Mesenchymal stem cell (in vitro differentiated cells and primary cell): ENCODE measurements at regions not wholly inside any gene's neighbourhood (a gene's known extent, or its start where the extent isn't known, plus 50 kb on each side); places are given as distances from the start of the nearest gene placed in this dataset.

Experiments used
- DNase-seq: peaks from one replicate; pipeline ENCODE4 v3.0.0-alpha.2; 2013
- H2AFZ ChIP-seq: one replicate; pipeline ENCODE4 v1.6.1; 2013; ENCODE audit warnings: low read depth, mild to moderate bottlenecking, control low read depth, inconsistent platforms, low read length, moderate library complexity
- H2AK5ac ChIP-seq: 2 replicates; pipeline ENCODE4 v1.6.1; 2013; ENCODE audit warnings: low read length, moderate library complexity, mild to moderate bottlenecking, inconsistent platforms; ENCODE audit not compliant: severe bottlenecking
- H2BK120ac ChIP-seq: one replicate; pipeline ENCODE4 v1.6.1; 2013; ENCODE audit warnings: low read depth, mild to moderate bottlenecking, inconsistent platforms, low read length, moderate library complexity
- H2BK12ac ChIP-seq, 2 experiments: one replicate each; pipeline ENCODE4 v1.6.1; 2013; ENCODE audit warnings: inconsistent platforms in 2 of 2, low read length in 2 of 2, mild to moderate bottlenecking in 2 of 2, moderate library complexity in 2 of 2, control low read depth in 1 of 2
- H2BK15ac ChIP-seq: one replicate; pipeline ENCODE4 v1.6.1; 2013; ENCODE audit warnings: mild to moderate bottlenecking, low read depth, inconsistent platforms; ENCODE audit not compliant: poor library complexity, severe bottlenecking
- H2BK5ac ChIP-seq: 2 replicates; pipeline ENCODE4 v1.6.1; 2013; ENCODE audit warnings: low read depth, mild to moderate bottlenecking, low read length, control low read depth, inconsistent platforms; ENCODE audit not compliant: poor library complexity, severe bottlenecking
- H3K14ac ChIP-seq, 2 experiments: one replicate each; pipeline ENCODE4 v1.6.1; 2013; ENCODE audit warnings: inconsistent platforms in 2 of 2, low read length in 2 of 2, control low read depth in 1 of 2, mild to moderate bottlenecking in 1 of 2, moderate library complexity in 1 of 2
- H3K18ac ChIP-seq, 2 experiments: one replicate each; pipeline ENCODE4 v1.6.1; 2013; ENCODE audit warnings: inconsistent platforms in 2 of 2, low read length in 2 of 2, control low read depth in 1 of 2, low read depth in 1 of 2, mild to moderate bottlenecking in 1 of 2
- H3K23ac ChIP-seq, 2 experiments: one replicate each; pipeline ENCODE4 v1.6.1; 2013; ENCODE audit warnings: inconsistent platforms in 2 of 2, low read length in 2 of 2, mild to moderate bottlenecking in 2 of 2, moderate library complexity in 2 of 2, control low read depth in 1 of 2
- H3K27ac ChIP-seq: 2 replicates; pipeline ENCODE4 v1.5.1; 2013; ENCODE audit warnings: mild to moderate bottlenecking, moderate library complexity, low read length, control low read depth, inconsistent platforms; ENCODE audit not compliant: poor library complexity, severe bottlenecking
- H3K27me3 ChIP-seq, 2 experiments: 2 replicates each; pipeline versions ENCODE4 v1.6.1 to v1.7.0; 2013; ENCODE audit warnings: low read length in 2 of 2, mild to moderate bottlenecking in 2 of 2, moderate library complexity in 2 of 2, control low read depth in 1 of 2, inconsistent platforms in 1 of 2; ENCODE audit not compliant: control insufficient read depth in 1 of 2, insufficient read depth in 1 of 2
- H3K36me3 ChIP-seq, 2 experiments: 2 replicates each; pipeline versions ENCODE4 v1.6.1 to v1.7.0; 2013; ENCODE audit warnings: low read length in 2 of 2, control low read depth in 1 of 2, inconsistent platforms in 1 of 2, low read depth in 1 of 2, mild to moderate bottlenecking in 1 of 2; ENCODE audit not compliant: insufficient read depth in 2 of 2, control insufficient read depth in 1 of 2
- H3K4ac ChIP-seq, 2 experiments: one replicate each; pipeline ENCODE4 v1.6.1; 2013; ENCODE audit warnings: inconsistent platforms in 2 of 2, low read length in 2 of 2, mild to moderate bottlenecking in 2 of 2, moderate library complexity in 2 of 2, control low read depth in 1 of 2, low read depth in 1 of 2
- H3K4me1 ChIP-seq: 2 replicates; pipeline ENCODE4 v1.6.1; 2013; ENCODE audit warnings: low read depth, low read length, control low read depth; ENCODE audit not compliant: control insufficient read depth, insufficient read depth
- H3K4me2 ChIP-seq: 2 replicates; pipeline ENCODE4 v1.6.1; 2013; ENCODE audit warnings: low read length, mild to moderate bottlenecking, inconsistent platforms; ENCODE audit not compliant: poor library complexity, severe bottlenecking
- H3K4me3 ChIP-seq, 2 experiments: 2 replicates each; pipeline versions ENCODE4 v1.5.1 to v1.7.0; 2013; ENCODE audit warnings: low read length in 2 of 2, mild to moderate bottlenecking in 2 of 2, control low read depth in 1 of 2, low read depth in 1 of 2; ENCODE audit not compliant: insufficient read depth in 1 of 2
- H3K79me1 ChIP-seq: replicated peaks from 2 replicates; pipeline ENCODE4 v1.6.1; 2013; ENCODE audit warnings: mild to moderate bottlenecking, control low read depth, low read length, inconsistent platforms; ENCODE audit not compliant: poor library complexity, severe bottlenecking
- H3K9ac ChIP-seq: 2 replicates; pipeline ENCODE4 v1.7.0; 2013; ENCODE audit warnings: mild to moderate bottlenecking, low read length, moderate library complexity
- H3K9me3 ChIP-seq: 2 replicates; pipeline ENCODE4 v1.7.0; 2013; ENCODE audit warnings: mild to moderate bottlenecking, low read length; ENCODE audit not compliant: control insufficient read depth
- H4K8ac ChIP-seq: one replicate; pipeline ENCODE4 v1.6.1; 2013; ENCODE audit warnings: inconsistent platforms, mild to moderate bottlenecking, low read length, moderate library complexity
- H4K91ac ChIP-seq: one replicate; pipeline ENCODE4 v1.6.1; 2013; ENCODE audit warnings: mild to moderate bottlenecking, low read length, inconsistent platforms
- WGBS: methylation state at CpG from one replicate; pipeline ENCODE4 v1.1.7; 2013; ENCODE audit warnings: mixed read lengths; 5-methylcytosine and 5-hydroxymethylcytosine counted together

- no peak overlapping the region for H2BK15ac ChIP-seq
- no peak overlapping the region for H3K4ac ChIP-seq
- H2BK12ac ChIP-seq: no peak overlapping the region
- H2AFZ ChIP-seq: no peak overlapping the region
- H3K27ac ChIP-seq: no peak overlapping the region
- no peaks in the 10 kb centered on the region for H3K4me1 ChIP-seq
- no peak overlapping the region for H2BK120ac ChIP-seq
- no peak overlapping the region for H3K9ac ChIP-seq
- no peak overlapping the region for H3K4me2 ChIP-seq
- H4K8ac ChIP-seq: no peak overlapping the region
- no peak overlapping the region for H2BK5ac ChIP-seq
- no peak overlapping the region for H3K4me3 ChIP-seq
- H3K36me3 ChIP-seq: no peaks in the 10 kb centered on the region
- no peak overlapping the region for H3K18ac ChIP-seq
- H3K27me3 ChIP-seq: no peaks in the 10 kb centered on the region
- no peak overlapping the region for H3K14ac ChIP-seq
- H2AK5ac ChIP-seq: no peak overlapping the region
- H4K91ac ChIP-seq: no peak overlapping the region
- H3K9me3 ChIP-seq: no peaks in the 10 kb centered on the region
- H3K23ac ChIP-seq: no peak overlapping the region
- DNase-seq: no peak
- H3K79me1 ChIP-seq: no peaks in the 10 kb centered on the region
Measured at GRCh38 chr11:29534836-29535235, 482.0 kb downstream of the KCNA4 start.

GRCh38 chr11:29530961-29531360 is 485.9 kb downstream of the KCNA4 start:
- Histone ChIP-seq H3K36me3 (no peaks in the 10 kb centered on the region), H3K4ac (no peak overlapping the region), H4K91ac (no peak overlapping the region), H3K4me3 (no peak overlapping the region), H3K14ac (no peak overlapping the region), H2BK120ac (no peak overlapping the region), H3K23ac (no peak overlapping the region), H2BK15ac (no peak overlapping the region), H2AFZ (no peak overlapping the region), H2BK5ac (no peak overlapping the region), H3K4me2 (no peak overlapping the region), H3K4me1 (no peaks in the 10 kb centered on the region), H4K8ac (no peak overlapping the region), H3K27me3 (no peaks in the 10 kb centered on the region), H3K18ac (no peak overlapping the region), H3K9ac (no peak overlapping the region), H3K27ac (no peak overlapping the region), H3K9me3 (peaks cover 16% of the 10 kb centered on the region), H3K79me1 (no peaks in the 10 kb centered on the region), H2AK5ac (no peak overlapping the region), H2BK12ac (no peak overlapping the region)
- no peak for DNase-seq
- 63% methylated on average over 2 of the region's 2 CpGs for WGBS

- Histone ChIP-seq H3K36me3 (no peaks in the 10 kb centered on the region), H3K14ac (no peak overlapping the region), H2BK15ac (no peak overlapping the region), H3K18ac (no peak overlapping the region), H3K9me3 (peaks cover 16% of the 10 kb centered on the region), H4K91ac (no peak overlapping the region), H3K9ac (peak overlapping the region; percentile 81), H2BK120ac (no peak overlapping the region), H3K27ac (peak overlapping the region; percentile 28), H3K27me3 (no peaks in the 10 kb centered on the region), H3K4me1 (no peaks in the 10 kb centered on the region), H3K4me3 (no peak overlapping the region), H2AK5ac (no peak overlapping the region), H4K8ac (no peak overlapping the region), H2BK5ac (no peak overlapping the region), H3K4me2 (no peak overlapping the region), H2AFZ (no peak overlapping the region), H3K79me1 (no peaks in the 10 kb centered on the region), H2BK12ac (no peak overlapping the region), H3K4ac (no peak overlapping the region), H3K23ac (no peak overlapping the region)
- peak; percentile 89 for DNase-seq
- 37% methylated on average over 3 of the region's 3 CpGs for WGBS
Measured at GRCh38 chr11:29527391-29527936, 489.4 kb downstream of the KCNA4 start.

- Histone ChIP-seq H2AK5ac (no peak overlapping the region), H3K9ac (no peak overlapping the region), H3K4ac (no peak overlapping the region), H3K9me3 (peaks cover 32% of the 10 kb centered on the region), H2BK120ac (no peak overlapping the region), H3K36me3 (no peaks in the 10 kb centered on the region), H3K27ac (no peak overlapping the region), H3K27me3 (no peaks in the 10 kb centered on the region), H3K4me1 (no peaks in the 10 kb centered on the region), H3K18ac (no peak overlapping the region), H3K23ac (no peak overlapping the region), H2BK15ac (no peak overlapping the region), H4K91ac (no peak overlapping the region), H3K4me2 (no peak overlapping the region), H2AFZ (no peak overlapping the region), H4K8ac (no peak overlapping the region), H2BK5ac (no peak overlapping the region), H3K4me3 (no peak overlapping the region), H3K79me1 (no peaks in the 10 kb centered on the region), H2BK12ac (no peak overlapping the region), H3K14ac (no peak overlapping the region)
- WGBS: 68% methylated on average over 5 of the region's 5 CpGs
- peak; percentile 11 for DNase-seq
Measured at GRCh38 chr11:29518389-29519174, 498.2 kb downstream of the KCNA4 start.
